ENCODE measurements at regions not wholly inside any gene's neighbourhood (a gene's known extent, or its start where the extent isn't known, plus 50 kb on each side); places are given as distances from the start of the nearest gene placed in this dataset.

DNA sequence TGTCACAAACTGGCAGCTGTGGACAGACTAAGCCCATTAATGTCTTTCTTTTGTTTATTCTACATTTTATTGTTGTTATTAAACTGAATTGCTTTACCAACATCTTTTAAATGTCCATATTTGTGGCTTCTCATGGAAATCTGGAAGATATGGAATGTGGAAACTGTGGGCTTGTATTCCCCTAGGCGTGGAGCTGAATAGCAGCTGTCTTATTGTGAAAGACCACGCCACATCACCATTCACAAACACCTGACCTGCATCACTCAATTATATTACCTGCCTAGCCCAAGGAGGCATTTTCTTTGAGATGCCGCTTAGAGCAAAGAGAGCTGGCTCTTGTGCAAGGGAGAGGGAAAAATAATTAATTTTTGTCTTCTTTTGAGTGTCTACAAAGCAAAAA is 96.9 kb upstream of the GPRIN3 start:
- no peak for DNase-seq (ENCODE audit: low spot score)

DNA sequence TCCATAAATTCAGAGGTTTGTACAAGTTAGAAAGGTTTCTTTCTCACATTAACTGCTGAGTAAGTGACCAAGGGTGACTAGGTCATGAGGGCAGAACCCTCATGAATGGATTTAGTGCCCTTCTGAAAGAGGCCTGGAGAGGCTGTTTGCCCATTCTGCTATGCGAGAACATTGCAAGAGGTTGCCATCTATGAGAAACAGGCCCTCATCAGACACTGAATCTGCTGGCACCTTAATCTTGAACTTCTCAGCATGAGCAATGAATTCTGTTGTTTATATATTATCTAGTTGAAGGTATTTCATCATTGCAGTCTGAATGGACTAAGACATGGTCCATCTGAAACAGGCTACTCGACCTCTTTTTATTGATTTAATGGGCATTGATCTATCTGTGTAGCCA is 96.2 kb upstream of the GPRIN3 start:
- DNase-seq (ENCODE audit: low spot score) (no peak), ATAC-seq (no peak)
- intact Hi-C loops (cut with DNase I), result no loop called here

More for the DNA sequence above, 96.9 kb upstream of the GPRIN3 start:
- intact Hi-C loops (cut with DNase I), result no loop called here
- no peak for ATAC-seq

DNA sequence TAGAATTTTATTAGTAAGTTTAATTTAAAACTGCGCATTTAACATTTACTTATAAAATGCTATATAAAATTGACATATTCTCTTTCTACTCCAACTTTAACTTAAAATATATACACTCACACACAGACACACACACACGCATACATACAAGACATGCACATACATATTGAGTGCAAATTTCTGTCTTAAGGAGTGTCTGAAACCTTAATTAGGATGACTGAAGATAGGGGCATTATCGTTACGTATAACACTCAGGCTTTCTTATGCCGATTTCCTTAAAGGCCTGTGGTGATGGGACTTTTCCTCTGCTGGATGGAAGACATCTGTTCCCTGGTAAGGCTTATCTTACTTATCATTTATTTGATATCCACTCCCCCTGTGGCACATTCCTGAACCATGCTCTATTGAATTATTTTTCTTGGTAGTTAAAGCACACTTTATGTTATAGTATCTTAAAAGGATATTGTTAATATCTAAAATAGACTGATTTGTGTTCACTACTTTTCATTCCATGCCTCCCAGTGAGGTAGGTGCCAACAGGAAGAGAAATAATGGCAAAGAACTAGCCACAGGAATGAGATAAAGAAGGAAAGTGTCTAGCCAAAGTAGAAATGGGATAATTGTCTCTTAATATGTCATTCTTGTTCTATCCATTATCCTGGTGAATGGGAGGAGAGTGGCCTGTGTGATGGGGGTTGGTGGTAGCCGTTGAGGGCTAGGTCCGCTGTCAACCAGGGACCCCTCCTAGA is 92.9 kb upstream of the GPRIN3 start:
- no peak for DNase-seq (ENCODE audit: low spot score)
- intact Hi-C loops (cut with DNase I), result no loop called here
- no peak for ATAC-seq

DNA sequence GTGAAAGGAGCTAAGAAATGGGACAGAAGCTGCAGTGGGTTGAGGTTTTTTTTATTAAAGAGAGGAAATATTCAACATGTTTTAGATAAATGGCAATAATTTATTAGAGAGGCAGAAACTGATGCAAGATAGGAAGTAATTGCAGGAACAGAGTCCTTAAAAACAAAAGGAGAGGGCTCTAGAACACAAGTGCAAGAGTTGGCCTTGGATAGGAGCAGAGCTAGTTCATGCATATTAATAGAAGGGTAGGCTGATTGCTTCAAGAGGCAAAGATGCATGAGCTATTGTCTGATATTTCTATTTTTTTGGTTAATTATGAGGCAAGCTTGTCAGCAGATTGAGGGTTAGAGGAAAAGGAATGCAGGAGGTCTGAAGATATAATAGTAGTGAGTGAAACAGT is 91.0 kb upstream of the GPRIN3 start:
- intact Hi-C loops (cut with DNase I), result no loop called here

DNA sequence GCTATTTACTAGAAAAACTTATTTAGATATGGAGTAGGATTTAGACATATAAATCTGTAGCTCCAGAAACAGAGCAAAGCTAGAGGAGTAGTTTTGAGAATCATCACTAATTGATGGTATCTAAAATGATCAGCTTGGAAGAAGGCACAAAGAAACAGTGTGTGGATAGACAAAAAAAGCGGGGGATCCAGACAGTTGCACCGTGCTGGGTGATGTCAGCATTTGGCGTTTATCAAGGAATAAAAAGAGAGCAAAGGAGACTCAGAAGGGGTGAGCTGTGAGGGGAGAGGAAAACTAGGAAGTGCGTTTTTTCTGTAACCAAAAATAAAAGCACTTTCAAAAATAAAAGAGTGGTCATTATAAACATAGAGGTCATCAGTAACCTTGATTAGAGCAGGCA is 90.5 kb upstream of the GPRIN3 start:
- no peak for DNase-seq (ENCODE audit: low spot score)
- no peak for ATAC-seq
- intact Hi-C loops (cut with DNase I), result no loop called here

More for the DNA sequence above, 91.0 kb upstream of the GPRIN3 start:
- ATAC-seq, result no peak
- no peak for DNase-seq (ENCODE audit: low spot score)

DNA sequence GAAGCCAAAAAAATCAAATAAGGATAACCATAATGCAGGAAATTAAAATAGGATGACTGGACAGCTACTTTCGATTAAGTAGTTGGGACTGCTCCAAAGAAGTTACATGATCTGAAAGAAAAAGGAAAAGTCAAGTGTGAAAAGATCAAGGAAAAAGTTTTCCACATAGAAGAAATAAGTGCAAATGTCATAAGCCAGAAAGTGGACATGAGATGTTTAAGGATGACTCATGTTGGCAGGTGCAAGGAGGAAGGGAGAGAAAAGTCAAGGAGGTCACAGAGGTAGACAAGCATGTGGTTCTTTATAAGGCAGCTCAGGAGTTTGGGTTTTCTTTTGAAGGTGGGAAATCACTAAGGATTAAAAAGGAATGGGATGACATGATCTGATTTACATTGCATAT is 89.8 kb upstream of the GPRIN3 start:
- intact Hi-C loops (cut with DNase I), result no loop called here
- no peak for DNase-seq (ENCODE audit: low spot score)
- no peak for ATAC-seq

DNA sequence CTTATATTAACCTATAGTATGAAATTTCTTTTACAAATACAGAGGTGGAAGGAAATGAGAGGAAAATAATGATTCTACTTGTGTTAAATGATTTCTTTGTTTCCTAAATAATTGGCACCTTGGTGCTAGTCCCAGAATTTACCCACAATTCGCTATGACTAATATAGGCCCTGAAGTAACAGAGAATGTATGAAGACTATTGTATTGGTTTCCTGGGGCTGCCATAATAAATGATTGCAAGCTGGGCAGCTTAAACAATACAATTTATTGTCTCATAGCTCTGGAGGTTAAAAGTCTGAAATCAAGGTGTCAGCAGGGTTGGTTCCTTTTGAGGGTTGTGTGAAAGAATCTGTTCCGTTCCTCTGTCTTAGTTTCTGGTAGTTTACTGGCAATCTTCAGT is 74.8 kb upstream of the GPRIN3 start:
- DNase-seq (ENCODE audit: low spot score), result no peak
- ATAC-seq, result no peak
- intact Hi-C loops (cut with DNase I), result no loop called here

DNA sequence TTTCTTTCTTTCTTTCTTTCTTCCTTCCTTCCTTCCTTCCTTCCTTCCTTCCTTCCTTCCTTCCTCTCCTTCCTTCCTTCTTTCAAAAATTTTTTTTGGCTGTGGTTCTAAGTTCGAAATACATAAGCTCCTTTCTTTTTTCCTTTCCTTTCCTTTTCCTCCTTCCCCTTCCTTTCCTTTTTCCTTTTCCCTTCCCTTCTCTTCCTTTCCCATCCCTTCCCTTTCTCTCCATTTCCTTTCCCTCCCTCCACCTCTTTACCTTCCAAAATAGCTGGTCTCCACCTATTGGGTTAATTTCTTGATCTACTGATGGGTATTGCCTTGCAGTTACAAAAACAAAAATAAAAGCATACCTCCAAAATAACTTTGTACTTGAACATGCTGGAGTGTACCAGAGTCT is 73.4 kb upstream of the GPRIN3 start:
- intact Hi-C loops (cut with DNase I), result no loop called here
- no peak for ATAC-seq
- DNase-seq (ENCODE audit: low spot score), result no peak

DNA sequence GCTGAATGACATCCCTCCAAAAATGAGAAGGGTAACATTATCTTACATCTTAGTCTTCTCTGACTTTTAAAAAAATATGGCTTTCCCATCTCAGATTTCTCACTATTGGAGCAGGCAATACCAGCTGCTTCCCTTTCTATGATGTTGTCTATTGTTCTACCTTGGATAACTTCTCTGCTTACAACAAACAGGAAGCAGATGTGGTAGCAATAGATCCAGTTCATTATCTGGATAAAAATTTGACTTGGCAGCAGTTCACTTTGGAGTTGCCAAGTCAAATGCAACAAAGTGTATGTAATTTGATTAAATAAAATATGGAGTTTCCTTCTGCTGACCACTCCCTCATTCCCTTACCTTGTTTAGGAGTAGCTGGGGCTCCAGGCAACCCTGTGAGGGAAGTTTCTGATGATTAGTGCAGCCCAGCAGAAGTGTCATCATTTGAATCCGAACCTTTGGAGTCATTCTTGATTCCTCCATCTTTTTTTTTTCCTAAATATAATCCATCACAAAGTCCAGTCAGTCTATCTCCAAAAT is 72.0 kb upstream of the GPRIN3 start:
- intact Hi-C loops (cut with DNase I), result no loop called here
- DNase-seq (ENCODE audit: low spot score) (no peak), ATAC-seq (no peak)

DNA sequence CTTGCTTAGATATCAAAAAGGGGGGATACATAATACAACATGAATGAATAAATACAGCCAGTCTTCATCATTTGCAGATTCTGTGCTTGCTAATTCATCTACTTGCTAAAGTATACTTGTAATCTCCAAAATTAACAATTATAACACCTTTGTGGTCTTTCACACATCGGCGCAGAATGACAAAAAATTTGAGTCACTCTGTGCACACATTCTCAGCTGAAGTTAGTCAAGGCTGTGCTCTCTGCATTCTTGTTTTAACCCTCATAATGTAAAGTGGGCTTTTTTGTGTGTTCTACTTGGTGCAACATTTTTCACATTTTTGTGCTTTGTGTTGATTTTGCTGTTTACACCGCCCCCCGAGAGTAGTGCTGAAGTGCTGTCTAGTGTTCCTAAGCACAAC is 65.8 kb upstream of the GPRIN3 start:
- no peak for DNase-seq (ENCODE audit: low spot score)
- ATAC-seq, result no peak
- intact Hi-C loops (cut with DNase I), result no loop called here

DNA sequence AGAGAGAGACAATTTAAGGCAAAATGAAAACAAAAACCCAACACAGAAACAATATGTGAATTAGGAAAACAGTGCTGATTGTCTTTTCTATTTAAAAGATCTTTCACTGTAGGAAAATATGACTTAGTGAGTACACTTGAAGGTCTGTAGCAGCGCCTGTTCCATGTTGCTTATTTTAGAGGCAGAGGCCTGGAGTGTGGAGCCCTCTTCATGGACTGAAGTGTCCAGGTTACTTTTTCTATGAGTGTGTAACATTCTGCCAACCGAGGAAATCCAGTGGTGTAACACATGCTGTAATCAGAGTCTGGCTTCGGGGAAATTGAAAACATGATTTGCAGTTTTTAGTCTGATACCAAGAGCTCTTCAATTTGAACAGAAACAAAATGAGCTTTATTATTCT is 64.0 kb upstream of the GPRIN3 start:
- ATAC-seq, result no peak
- no peak for DNase-seq (ENCODE audit: low spot score)
- intact Hi-C loops (cut with DNase I), result no loop called here

DNA sequence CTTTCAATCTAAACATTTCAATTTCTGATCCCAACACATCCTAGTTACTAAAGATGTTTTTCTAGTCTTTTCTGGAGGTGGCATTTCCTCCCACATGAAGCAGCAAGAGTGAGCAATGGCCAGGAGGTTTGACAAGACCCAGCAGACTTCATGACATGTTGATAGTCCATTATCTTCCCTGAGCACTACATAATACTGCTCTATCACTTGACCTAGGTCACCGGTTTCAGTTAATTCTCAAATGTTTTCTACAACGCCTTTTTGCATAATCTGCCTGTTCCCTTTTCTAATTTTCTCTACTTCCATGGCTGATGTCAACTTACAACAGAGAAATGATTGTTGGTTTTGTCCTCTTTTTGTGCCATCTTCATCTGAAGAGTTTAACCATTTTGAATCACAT is 62.0 kb upstream of the GPRIN3 start:
- intact Hi-C loops (cut with DNase I), result no loop called here
- ATAC-seq, result no peak
- no peak for DNase-seq (ENCODE audit: low spot score)

DNA sequence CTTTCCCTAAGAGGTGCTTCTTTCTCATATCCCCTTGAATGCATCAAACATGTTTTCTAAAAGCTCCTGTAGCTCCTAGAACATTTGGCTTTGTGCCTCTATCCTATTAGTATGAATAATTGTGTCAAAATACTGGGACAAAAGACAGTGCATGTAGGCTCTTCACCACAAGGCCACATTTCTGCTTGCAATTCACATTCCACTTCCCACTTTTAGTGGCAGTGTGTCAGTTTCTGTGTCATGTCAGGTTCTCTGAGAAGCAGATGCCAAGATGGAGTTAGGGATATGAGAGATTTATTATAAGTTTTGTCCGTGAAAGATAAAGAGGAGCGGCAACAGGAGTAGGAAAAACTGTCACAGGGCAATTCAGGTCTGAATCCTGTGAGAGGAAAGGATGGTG is 61.3 kb upstream of the GPRIN3 start:
- no peak for ATAC-seq

DNA sequence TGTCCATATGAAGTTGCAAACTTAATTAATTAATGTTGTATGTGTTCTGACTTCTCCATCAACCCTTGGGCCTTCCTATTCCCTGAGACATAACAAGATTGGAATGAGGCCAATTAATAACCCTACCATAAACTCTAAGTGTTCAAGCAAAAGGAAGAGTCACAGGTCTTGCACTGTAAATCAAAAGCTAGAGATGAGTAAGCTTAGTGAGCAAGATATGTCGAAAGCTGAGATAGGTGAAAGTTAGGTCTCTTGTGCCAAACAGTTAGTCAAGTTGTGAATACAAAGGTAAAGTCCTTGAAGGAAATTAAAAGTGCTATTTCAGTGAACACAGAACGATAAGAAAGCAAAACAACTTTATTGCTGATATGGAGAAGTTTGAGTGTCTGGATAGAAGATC is 58.2 kb upstream of the GPRIN3 start:
- no peak for ATAC-seq
- intact Hi-C loops (cut with DNase I), result no loop called here
- no peak for DNase-seq (ENCODE audit: low spot score)

More for the DNA sequence above, 61.3 kb upstream of the GPRIN3 start:
- intact Hi-C loops (cut with DNase I), result no loop called here
- DNase-seq (ENCODE audit: low spot score), result no peak

DNA sequence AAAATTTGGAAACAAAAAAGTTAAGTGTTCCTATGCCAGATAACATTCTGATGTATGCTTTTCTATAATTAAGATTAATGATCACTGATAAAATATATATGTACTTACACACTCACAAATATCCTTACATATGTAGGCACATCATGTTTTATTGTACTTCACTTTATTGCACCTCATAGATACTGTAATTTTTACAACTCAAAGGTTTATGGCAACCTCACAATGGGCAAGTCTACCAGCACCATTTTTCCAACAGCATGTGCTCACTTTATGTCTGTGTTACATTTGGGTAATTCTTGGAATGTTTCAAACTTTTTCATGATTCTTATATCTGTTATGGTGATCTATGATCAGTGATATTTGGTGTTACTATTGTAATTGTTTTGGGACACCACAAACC is 57.8 kb upstream of the GPRIN3 start:
- DNase-seq (ENCODE audit: low spot score) (no peak), ATAC-seq (no peak)
- intact Hi-C loops (cut with DNase I), result no loop called here

DNA sequence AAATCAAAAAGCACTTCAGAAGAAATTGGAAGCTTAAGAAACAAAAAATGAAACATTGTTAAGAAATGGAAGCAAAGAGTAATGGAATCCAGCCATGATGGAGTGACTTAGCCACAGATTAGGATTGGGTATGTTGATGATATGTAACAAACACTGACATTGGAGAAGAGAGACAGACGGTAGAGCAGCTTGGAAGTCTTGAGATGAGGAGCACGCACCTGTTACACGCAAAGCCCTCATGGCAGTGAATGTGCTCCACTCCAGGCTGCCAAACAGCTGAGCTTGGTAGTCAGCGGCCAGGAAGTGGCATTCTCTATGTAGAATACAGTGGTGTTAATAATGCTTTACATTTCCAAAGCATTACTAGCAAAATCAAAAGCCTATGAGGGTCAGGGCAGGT is 56.9 kb upstream of the GPRIN3 start:
- intact Hi-C loops (cut with DNase I), result no loop called here
- no peak for ATAC-seq
- DNase-seq (ENCODE audit: low spot score), result no peak

DNA sequence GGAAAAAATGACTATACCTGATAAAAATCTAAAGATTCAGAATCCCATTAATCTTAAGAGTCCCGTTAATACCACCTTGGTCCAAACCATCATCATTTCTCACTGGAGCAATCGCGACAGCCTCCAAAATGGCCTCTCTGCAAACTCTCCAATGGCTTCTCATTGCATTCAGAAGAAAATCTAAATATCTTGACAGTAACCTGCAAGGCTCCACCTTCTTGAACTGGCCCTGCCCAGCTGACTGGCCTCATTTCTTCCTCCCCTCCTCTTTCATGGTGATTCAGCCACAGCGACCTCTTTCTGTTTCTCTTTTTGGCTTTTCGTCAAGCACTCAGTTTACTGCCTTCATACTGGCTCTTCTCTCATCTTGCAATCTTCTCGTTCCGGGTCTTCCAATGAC is 56.2 kb upstream of the GPRIN3 start:
- DNase-seq (ENCODE audit: low spot score), result no peak
- ATAC-seq, result no peak
- intact Hi-C loops (cut with DNase I), result no loop called here

DNA sequence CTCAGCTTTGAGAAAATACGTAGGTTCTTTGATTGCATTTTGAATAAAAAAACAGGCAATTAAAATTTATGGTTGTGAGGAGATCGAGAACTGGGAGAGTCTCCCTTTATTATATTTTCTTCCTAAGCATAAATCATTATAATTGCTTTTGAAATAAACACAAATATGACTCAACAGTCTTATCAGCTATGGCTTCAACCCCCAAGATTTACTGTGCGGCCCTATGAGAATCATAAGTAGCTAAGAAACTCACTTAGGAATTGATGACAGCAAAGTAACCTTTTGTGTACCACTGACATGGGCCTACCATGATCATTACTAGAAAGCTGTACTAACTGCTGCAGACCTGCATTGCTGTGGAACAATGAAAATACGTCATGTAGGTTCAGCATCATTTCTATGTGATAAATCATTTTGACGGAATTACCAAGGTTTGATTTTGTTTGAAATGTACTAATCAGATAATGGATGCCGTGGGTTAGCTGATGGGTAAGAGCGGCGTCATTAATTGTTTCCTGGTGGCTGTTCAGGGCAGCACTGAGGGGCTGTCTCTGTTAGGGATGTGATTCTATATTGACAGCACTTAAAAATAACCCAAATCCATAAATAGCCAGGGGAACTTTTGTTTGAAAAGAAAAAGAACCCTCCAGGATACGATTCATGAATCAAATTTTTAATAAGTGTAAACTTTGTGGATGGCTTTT is 51.5 kb upstream of the GPRIN3 start:
- intact Hi-C loops (cut with DNase I), result no loop called here
- DNase-seq (ENCODE audit: low spot score) (no peak), ATAC-seq (no peak)

DNA sequence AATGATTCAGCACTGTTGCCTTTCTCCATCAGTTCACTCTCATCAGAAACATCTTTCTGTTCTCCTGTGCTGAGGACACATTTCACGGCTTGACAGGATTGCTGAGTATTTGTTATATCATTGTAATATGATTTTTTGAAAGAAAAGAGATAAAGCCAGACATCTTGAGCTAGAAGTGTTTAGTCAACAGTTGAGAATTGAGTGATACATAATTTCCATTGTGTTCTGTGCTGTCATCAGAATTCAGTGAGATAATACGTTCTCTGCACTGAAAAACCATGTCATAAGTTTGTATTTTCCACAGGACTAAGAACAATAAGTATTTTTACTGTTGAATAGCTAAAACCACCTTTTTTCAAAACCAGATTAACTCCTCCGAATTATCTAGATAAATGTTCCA is 50.2 kb upstream of the GPRIN3 start:
- DNase-seq (ENCODE audit: low spot score) (no peak), ATAC-seq (no peak)
- intact Hi-C loops (cut with DNase I), result no loop called here
